H1 (cell line): ENCODE measurements at regions not wholly inside any gene's neighbourhood (a gene's known extent, or its start where the extent isn't known, plus 50 kb on each side); places are given as distances from the start of the nearest gene placed in this dataset.
"Not testable (repeated sequence)": the region's sequence is repeated elsewhere in the genome, so short reads cannot be mapped to it uniquely, and the experiment has no call there.

Source experiments
- CTCF ChIA-PET: fragments of 300-600 bp; sonication (Branson Sonifier 250); formaldehyde crosslinking; loops from one replicate; lab custom pipeline; 2021; ENCODE audit not compliant: partially characterized antibody; lab: Charles Lee
- POLR2A ChIA-PET: fragments of 300-600 bp; sonication (Branson Sonifier 250); formaldehyde crosslinking; loops from one replicate; lab custom pipeline; 2021; ENCODE audit warnings: inconsistent platforms; ENCODE audit not compliant: partially characterized antibody; lab: Charles Lee
- DNase-seq, 2 experiments: peaks; one replicate each; pipeline versions ENCODE4 v3.0.0 to v3.0.0-alpha.2; 2010 to 2022; ENCODE audit warnings: low spot score in 2 of 2, low read depth in 1 of 2, mixed read lengths in 1 of 2
- FAIRE-seq: peaks from 2 replicates; lab custom pipeline; 2011; peaks lifted over from hg19 to GRCh38; lab: Jason Lieb, UNC
- H2AFZ ChIP-seq: 2 replicates; pipeline ENCODE4 v1.8.1; 2012; ENCODE audit warnings: low read length, inconsistent platforms
- H2AK5ac ChIP-seq: 2 replicates; pipeline ENCODE4 v1.6.1; 2013; ENCODE audit warnings: low read depth, low read length
- H2BK120ac ChIP-seq: replicated peaks from 2 replicates; pipeline ENCODE3; 2013; ENCODE audit warnings: low read depth, low read length, inconsistent platforms
- H2BK12ac ChIP-seq: 2 replicates; pipeline ENCODE4 v1.6.1; 2013; ENCODE audit warnings: low read depth, low read length
- H2BK15ac ChIP-seq: 2 replicates; pipeline ENCODE4 v1.6.1; 2013; ENCODE audit warnings: low read length
- H2BK20ac ChIP-seq: 2 replicates; pipeline ENCODE4 v1.6.1; 2013; ENCODE audit warnings: low read length
- H2BK5ac ChIP-seq: 2 replicates; pipeline ENCODE4 v1.6.1; 2013; ENCODE audit warnings: low read depth, low read length
- H3K14ac ChIP-seq: 2 replicates; pipeline ENCODE4 v1.6.1; 2013; ENCODE audit warnings: inconsistent platforms; ENCODE audit not compliant: insufficient read length
- H3K18ac ChIP-seq: 2 replicates; pipeline ENCODE4 v1.6.1; 2013; ENCODE audit warnings: low read length; ENCODE audit errors: extremely low read depth
- H3K23ac ChIP-seq: 2 replicates; pipeline ENCODE4 v1.6.1; 2013; ENCODE audit warnings: inconsistent platforms; ENCODE audit not compliant: insufficient read length
- H3K23me2 ChIP-seq: 2 replicates; pipeline ENCODE4 v1.6.1; 2013; ENCODE audit warnings: low read depth, low read length
- H3K27ac ChIP-seq: 2 replicates; pipeline ENCODE4 v1.6.1; 2011; ENCODE audit warnings: low read depth, low read length, inconsistent platforms
- H3K27me3 ChIP-seq, 4 experiments: replicated peaks in 1 of 4; 1 replicate in 1 of 4; 2 replicates in 3 of 4; pipeline versions ENCODE4 v1.6.1 to v1.8.1; 2011 to 2013; ENCODE audit warnings: low read length in 3 of 4, mild to moderate bottlenecking in 3 of 4, inconsistent platforms in 2 of 4, mixed read lengths in 2 of 4, moderate library complexity in 1 of 4; ENCODE audit not compliant: control insufficient read depth in 3 of 4, insufficient read depth in 3 of 4; ENCODE audit errors: extremely low read depth in 1 of 4
- H3K36me3 ChIP-seq, 4 experiments: 2 replicates each; pipeline versions ENCODE4 v1.6.1 to v1.8.1; 2011 to 2013; ENCODE audit warnings: mild to moderate bottlenecking in 4 of 4, low read length in 3 of 4, moderate library complexity in 2 of 4, control low read depth in 1 of 4, inconsistent platforms in 1 of 4; ENCODE audit not compliant: insufficient read depth in 4 of 4, control insufficient read depth in 2 of 4
- H3K4ac ChIP-seq: replicated peaks from 2 replicates; pipeline ENCODE3; 2013; ENCODE audit warnings: low read length, low read depth, mixed read lengths, inconsistent platforms; ENCODE audit not compliant: insufficient read length
- H3K4me1 ChIP-seq, 4 experiments: replicated peaks in 1 of 4; 1 replicate in 1 of 4; 2 replicates in 3 of 4; pipeline versions ENCODE4 v1.6.1 to v1.8.1; 2011 to 2013; ENCODE audit warnings: low read length in 3 of 4, inconsistent platforms in 2 of 4, mixed read lengths in 1 of 4; ENCODE audit not compliant: insufficient read depth in 4 of 4, control insufficient read depth in 3 of 4
- H3K4me2 ChIP-seq, 2 experiments: 2 replicates each; pipeline versions ENCODE4 v1.6.1 to v1.8.1; 2011 to 2013; ENCODE audit warnings: low read depth in 2 of 2, low read length in 2 of 2, control low read depth in 1 of 2, inconsistent platforms in 1 of 2, mild to moderate bottlenecking in 1 of 2; ENCODE audit not compliant: insufficient read depth in 1 of 2
- H3K4me3 ChIP-seq, 4 experiments: fragments of 200-600, 300-600 bp in 1 of 4; sonication (generic), shearing (Covaris generic), sonication (Bioruptor Twin) in 1 of 4; 2 replicates each; pipeline versions ENCODE4 v1.5.1 to v1.8.1; 2011 to 2016; ENCODE audit warnings: low read length in 4 of 4, low read depth in 3 of 4, control low read depth in 2 of 4, inconsistent platforms in 2 of 4, mild to moderate bottlenecking in 2 of 4, mixed read lengths in 1 of 4, moderate library complexity in 1 of 4; ENCODE audit not compliant: insufficient read depth in 2 of 4; ENCODE audit errors: extremely low read depth in 1 of 4
- H3K56ac ChIP-seq: replicated peaks from 2 replicates; pipeline ENCODE3; 2013; ENCODE audit warnings: low read depth, mild to moderate bottlenecking, mixed read lengths, low read length, inconsistent platforms; ENCODE audit not compliant: insufficient read length
- H3K79me1 ChIP-seq: 2 replicates; pipeline ENCODE4 v1.6.1; 2013; ENCODE audit warnings: low read depth, low read length, control low read depth
- H3K79me2 ChIP-seq, 2 experiments: 2 replicates each; pipeline versions ENCODE4 v1.6.1 to v1.8.1; 2012 to 2013; ENCODE audit warnings: low read length in 2 of 2, mild to moderate bottlenecking in 2 of 2, inconsistent platforms in 1 of 2; ENCODE audit not compliant: insufficient read depth in 2 of 2, control insufficient read depth in 1 of 2
- H3K9ac ChIP-seq, 4 experiments: replicated peaks in 1 of 4; 1 replicate in 1 of 4; 2 replicates in 3 of 4; pipeline versions ENCODE4 v1.6.1 to v1.8.1; 2011 to 2013; ENCODE audit warnings: low read depth in 3 of 4, low read length in 3 of 4, control low read depth in 2 of 4, mild to moderate bottlenecking in 2 of 4, moderate library complexity in 2 of 4, inconsistent platforms in 1 of 4; ENCODE audit errors: extremely low read depth in 1 of 4
- H3K9me3 ChIP-seq, 2 experiments: 2 replicates each; pipeline versions ENCODE4 v1.6.1 to v1.8.1; 2012 to 2013; ENCODE audit warnings: mild to moderate bottlenecking in 2 of 2, moderate library complexity in 2 of 2, control low read depth in 1 of 2, inconsistent platforms in 1 of 2, low read depth in 1 of 2, low read length in 1 of 2, mixed read lengths in 1 of 2; ENCODE audit not compliant: insufficient read depth in 2 of 2
- H4K20me1 ChIP-seq, 2 experiments: replicated peaks in 1 of 2; 2 replicates each; pipeline versions ENCODE3 to v1.8.1; 2011 to 2013; ENCODE audit warnings: inconsistent platforms in 2 of 2, low read length in 2 of 2, mild to moderate bottlenecking in 1 of 2; ENCODE audit not compliant: insufficient read depth in 2 of 2, control insufficient read depth in 1 of 2
- H4K5ac ChIP-seq: 2 replicates; pipeline ENCODE4 v1.6.1; 2013; ENCODE audit warnings: low read length, low read depth, mixed read lengths, inconsistent platforms; ENCODE audit not compliant: insufficient read length
- H4K8ac ChIP-seq: 2 replicates; pipeline ENCODE4 v1.8.0; 2013; ENCODE audit warnings: mild to moderate bottlenecking, moderate library complexity, low read length, inconsistent platforms; ENCODE audit not compliant: insufficient read depth; ENCODE audit errors: extremely low read depth
- H4K91ac ChIP-seq: replicated peaks from 2 replicates; pipeline ENCODE3; 2013; ENCODE audit warnings: low read length, mixed read lengths, inconsistent platforms; ENCODE audit not compliant: insufficient read length
- WGBS, 2 experiments: shearing (Covaris generic) in 1 of 2; methylation state at CpG; one replicate each; pipeline versions ENCODE4 v1.1.6 to v1.1.7; 2013 to 2015; ENCODE audit warnings: low lambda C conversion rate in 2 of 2, mixed read lengths in 2 of 2, inconsistent platforms in 1 of 2, low coverage in 1 of 2, missing lambda C conversion rate in 1 of 2; ENCODE audit not compliant: insufficient replicate concordance in 2 of 2, insufficient coverage in 1 of 2, insufficient read length in 1 of 2; ENCODE audit errors: extremely low coverage in 1 of 2, missing lambda C conversion rate in 1 of 2; 5-methylcytosine and 5-hydroxymethylcytosine counted together

GRCh38 chr6:15742013-15742412, 79.2 kb upstream of the DTNBP1 start:
- H3K56ac ChIP-seq, POLR2A ChIA-PET, DNase-seq: not testable (repeated sequence)

More at GRCh38 chr6:15742013-15742412, 79.2 kb upstream of the DTNBP1 start:
- H2BK20ac ChIP-seq, H3K18ac ChIP-seq, H3K4me3 ChIP-seq, H2BK15ac ChIP-seq, H3K4me2 ChIP-seq, H2AK5ac ChIP-seq, H3K4ac ChIP-seq, H2BK5ac ChIP-seq, H3K4me1 ChIP-seq, H2BK12ac ChIP-seq, FAIRE-seq, H3K79me1 ChIP-seq, H3K79me2 ChIP-seq, H4K20me1 ChIP-seq, H3K23ac ChIP-seq, H3K27me3 ChIP-seq, H4K5ac ChIP-seq, H3K14ac ChIP-seq, H2AFZ ChIP-seq, H4K91ac ChIP-seq, H3K36me3 ChIP-seq, H2BK120ac ChIP-seq, H4K8ac ChIP-seq, H3K27ac ChIP-seq, CTCF ChIA-PET, H3K9me3 ChIP-seq, H3K23me2 ChIP-seq, H3K9ac ChIP-seq: not testable (repeated sequence)
- 95% methylated on average over 1 of the region's 1 CpG; no CpG with 5 or more reads in 1 of the 2 experiments for WGBS, 2 experiments
